ENCODE measurements at regions not wholly inside any gene's neighbourhood (a gene's known extent, or its start where the extent isn't known, plus 50 kb on each side); places are given as distances from the start of the nearest gene placed in this dataset.
"Not testable (repeated sequence)": the region's sequence is repeated elsewhere in the genome, so short reads cannot be mapped to it uniquely, and the experiment has no call there.

- DNase-seq: peak; percentile 64
Observed at GRCh38 chr6:28809947-28810658, 113.7 kb downstream of the TRIM27 start.

DNA sequence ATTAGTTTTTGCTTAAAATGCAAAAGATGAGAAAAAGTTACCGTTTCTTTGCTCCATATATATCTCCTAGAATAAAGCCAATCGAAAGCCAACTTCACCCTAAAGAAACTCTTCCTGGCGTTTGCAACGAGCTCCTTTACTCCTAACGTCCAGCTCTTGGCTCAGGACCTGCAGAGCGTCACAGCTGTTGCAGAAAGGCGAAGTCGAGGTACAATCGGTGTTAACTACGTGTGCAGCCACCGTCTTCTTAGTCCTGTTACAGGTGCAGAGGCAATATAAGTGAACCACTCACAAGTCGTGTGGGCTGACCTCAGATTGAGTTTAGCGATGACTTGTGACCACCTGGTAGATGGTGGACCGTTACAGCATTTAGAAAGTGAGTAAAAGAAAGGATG lies 113.1 kb downstream of the TRIM27 start:
- peak; percentile 31 for DNase-seq

- peak; percentile 48 for DNase-seq
Observed at GRCh38 chr6:28811873-28812272, 111.9 kb downstream of the TRIM27 start.

DNA sequence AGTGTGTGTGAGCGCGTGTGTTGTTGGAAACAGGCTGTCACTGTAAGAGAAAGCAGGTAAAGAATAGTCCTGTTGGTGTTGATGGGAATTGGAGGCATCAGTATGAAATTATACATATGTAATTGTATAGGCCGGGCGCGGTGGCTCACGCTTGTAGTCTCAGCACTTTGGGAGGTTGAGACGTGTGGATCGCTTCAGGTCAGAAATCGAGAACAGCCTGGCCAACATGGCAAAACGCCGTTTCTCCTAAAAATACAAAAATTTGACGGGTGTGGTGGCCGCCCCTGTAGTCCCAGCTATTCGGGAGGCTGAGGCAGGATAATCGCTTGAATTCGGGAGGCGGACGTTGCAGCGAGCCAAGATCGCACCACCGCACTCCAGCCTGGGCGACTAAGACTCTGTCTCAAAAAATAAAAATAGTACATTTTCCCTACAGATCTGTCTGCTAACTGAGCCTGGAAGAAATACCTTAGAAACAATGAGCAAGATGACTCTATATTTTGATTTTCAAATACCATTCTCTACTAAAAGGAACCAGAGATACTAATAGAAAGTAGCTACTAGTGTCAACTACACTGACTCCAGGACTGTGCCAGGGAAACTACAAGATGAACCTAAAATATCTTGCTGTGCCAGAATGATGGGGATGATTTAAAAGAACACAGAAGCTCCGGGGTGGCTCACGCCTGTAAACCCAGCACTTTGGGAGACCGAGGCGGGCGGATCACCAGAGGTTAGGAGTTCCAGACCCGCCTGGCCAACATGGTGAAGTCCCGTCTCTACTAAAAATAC lies 110.8 kb downstream of the TRIM27 start:
- DNase-seq: no peak

- DNase-seq: peak; percentile 50
Observed at GRCh38 chr6:28814032-28814976, 109.5 kb downstream of the TRIM27 start.

- peak; percentile 50 for DNase-seq
Observed at GRCh38 chr6:28816339-28816908, 107.4 kb downstream of the TRIM27 start.

- peak; percentile 80 for DNase-seq
Observed at GRCh38 chr6:28816909-28817807, 106.6 kb downstream of the TRIM27 start.

GRCh38 chr6:28817808-28818145 lies 106.0 kb downstream of the TRIM27 start:
- peak; percentile 47 for DNase-seq

- DNase-seq: peak; percentile 52
Observed at GRCh38 chr6:28824793-28825731, 98.7 kb downstream of the TRIM27 start.

DNA sequence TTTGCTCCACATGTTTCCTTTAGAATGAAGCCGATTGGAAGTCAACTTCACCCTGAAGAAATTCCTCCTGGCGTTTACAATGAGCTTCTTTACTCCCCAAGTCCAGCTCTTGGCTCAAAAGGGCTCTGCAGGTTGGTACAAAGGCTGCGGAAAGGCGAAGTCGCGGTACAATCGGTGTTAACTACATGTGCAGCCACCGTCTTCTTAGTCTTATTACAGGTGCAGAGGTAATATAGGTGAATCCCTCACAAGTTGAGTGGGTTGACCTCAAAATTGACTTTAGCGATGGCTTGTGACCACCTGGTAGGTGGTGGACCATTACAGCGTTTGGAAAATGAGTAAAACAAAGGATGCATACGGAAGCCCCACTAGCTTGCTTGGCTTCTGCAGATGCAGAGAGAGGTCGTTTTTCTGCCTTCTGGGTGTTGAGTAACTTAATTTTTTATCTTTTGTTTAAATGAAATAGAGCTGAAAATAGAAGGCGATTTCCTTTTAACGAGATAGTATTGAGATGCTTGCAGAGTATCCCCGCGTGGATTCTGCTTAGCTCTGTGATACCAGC lies 98.0 kb downstream of the TRIM27 start:
- DNase-seq: no peak

DNA sequence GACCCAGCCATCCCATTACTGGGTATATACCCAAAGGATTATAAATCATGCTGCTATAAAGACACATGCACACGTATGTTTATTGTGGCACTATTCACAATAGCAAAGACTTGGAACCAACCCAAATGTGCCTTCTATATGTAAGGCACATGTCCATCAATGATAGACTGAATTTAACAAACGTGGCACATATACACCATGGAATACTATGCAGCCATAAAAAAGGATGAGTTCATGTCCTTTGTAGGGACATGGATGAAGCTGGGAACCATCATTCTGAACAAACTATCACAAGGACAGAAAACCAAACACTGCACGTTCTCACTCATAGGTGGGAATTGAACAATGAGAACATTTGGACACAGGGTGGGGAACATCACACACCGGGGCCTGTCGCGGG lies 92.1 kb downstream of the TRIM27 start:
- not testable (repeated sequence) for DNase-seq

DNA sequence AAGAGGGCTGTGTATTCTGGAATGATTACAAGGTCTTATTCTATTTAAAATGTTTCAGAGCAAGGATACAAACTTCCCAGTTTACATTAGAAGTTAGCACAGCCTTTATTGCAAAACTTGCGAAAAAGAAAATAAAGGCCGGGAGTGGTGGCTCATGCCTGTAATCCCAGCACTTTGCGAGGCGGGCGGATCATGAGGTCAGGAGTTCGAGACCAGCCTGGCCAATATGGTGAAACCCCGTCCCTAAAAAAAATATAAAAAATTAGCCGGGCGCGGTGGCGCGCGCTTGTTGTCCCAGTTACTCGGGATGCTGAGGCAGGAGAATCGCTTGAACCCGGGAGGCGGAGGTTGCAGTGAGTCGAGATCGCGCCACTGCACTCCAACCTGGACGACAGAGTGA lies 87.1 kb downstream of the TRIM27 start:
- DNase-seq: not testable (repeated sequence)

DNA sequence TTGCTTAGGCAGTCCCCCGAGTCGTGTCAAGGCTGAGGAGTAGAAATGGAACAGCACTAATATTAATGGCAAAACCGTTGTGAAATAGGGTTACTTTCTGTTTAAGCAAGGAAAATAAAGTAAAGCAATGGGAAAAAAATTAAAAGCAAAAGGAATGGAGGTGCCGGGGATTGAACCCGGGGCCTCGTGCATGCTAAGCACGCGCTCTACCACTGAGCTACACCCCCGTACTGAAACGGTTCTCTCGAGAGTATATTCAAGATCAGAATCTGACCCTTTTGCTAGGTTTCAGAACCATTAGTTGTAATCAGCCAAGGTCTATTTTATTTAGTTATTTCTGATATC lies 85.5 kb downstream of the TRIM27 start:
- peak; percentile 88 for DNase-seq

GRCh38 chr6:28838634-28839442 lies 84.9 kb downstream of the TRIM27 start:
- peak; percentile 94 for DNase-seq

GRCh38 chr6:28839443-28840120 lies 84.2 kb downstream of the TRIM27 start:
- no peak for DNase-seq

GRCh38 chr6:28841290-28841689 lies 82.5 kb downstream of the TRIM27 start:
- peak; percentile 54 for DNase-seq

DNA sequence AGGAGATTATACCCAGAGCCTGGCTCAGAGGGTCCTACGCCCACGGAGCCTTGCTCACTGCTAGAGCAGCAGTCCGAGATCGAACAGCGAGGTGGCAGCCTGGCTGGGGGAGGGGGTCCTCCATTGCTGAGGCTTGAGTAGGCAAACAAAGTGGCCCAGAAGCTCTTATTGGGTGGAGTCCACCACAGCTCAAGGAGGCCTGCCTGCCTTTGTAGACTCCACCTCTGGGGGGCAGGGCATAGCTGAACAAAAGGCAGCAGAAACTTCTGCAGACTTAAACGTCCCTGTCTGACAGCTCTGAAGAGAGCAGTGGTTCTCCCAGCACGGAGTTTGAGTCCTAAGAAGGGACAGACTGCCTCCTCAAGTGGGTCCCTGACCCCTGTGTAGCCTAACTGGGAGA lies 75.0 kb downstream of the TRIM27 start:
- DNase-seq: peak; percentile 60

Measured in NCI-H82 (cell line).